ENCODE measurements at regions not wholly inside any gene's neighbourhood (a gene's known extent, or its start where the extent isn't known, plus 50 kb on each side); places are given as distances from the start of the nearest gene placed in this dataset.
"Not testable (repeated sequence)": the region's sequence is repeated elsewhere in the genome, so short reads cannot be mapped to it uniquely, and the experiment has no call there.

DNA sequence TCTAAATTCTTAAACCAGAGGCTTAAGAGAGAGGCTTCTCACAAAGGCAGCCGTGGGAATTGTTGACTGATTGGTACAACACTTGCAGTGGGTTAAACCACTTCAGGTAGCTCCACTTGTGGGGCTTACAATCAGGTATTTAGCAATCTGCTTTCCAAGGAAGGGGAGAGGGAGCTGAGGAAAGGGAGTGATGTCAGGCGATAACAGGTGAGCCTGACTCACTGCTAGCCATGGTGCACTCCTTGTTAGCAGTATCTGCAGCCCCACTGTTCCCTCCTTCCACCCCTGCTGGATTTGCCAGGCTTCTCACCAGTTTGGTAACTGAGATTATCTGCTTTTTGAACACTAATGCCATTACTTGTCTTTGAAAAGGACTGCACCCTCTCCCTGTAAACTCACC lies 1056.7 kb upstream of the FANCL start:
- no peak for DNase-seq

DNA sequence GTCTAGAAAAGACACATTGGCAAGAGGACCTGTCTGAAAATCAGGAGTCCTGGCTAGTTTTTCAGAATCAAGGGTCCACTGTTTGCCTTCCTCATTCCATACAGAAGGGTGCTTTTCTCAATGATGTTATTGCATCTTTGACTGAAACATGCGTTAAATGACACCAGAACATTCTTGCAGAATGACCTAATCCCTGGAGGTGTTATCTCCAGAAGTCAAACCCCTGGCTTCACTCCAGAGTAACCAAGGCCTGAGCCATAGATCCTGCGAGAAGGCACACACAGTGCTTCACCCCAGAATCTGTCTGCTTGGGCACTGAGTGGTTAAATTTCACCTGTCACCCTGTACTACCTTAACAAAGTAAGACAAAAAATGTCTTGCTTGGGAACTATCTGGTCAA lies 1055.2 kb upstream of the FANCL start:
- no peak for DNase-seq

DNA sequence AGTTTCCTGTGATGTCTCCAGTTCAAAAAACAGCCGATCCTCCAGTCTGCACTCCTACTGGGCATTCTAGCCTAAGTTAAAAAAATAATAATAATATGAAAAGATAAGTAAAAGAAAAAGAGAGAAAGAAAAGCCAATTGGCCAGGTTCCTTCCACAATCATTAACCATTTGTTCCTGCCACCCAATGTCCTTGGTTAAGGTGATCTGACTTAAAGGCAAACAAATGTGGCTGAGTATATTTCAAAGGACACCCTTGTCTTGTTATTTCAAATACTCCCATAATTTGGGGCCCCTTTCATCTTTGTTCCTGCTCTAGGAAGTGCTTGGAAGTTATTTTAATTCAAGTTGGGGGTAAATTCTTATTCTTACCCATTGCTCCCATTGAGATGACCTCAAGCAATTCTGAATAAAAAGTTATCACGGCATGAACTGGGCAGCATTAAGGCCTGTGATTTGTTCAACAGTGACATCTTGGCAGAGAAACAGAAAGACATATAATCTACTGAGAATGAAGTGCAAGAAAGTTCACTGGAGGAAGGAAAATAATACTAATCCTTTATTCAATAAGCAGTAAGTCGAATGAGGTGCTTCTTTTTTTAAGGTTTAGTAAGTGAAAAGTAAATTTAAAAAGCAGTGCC lies 1054.5 kb upstream of the FANCL start:
- DNase-seq: no peak

DNA sequence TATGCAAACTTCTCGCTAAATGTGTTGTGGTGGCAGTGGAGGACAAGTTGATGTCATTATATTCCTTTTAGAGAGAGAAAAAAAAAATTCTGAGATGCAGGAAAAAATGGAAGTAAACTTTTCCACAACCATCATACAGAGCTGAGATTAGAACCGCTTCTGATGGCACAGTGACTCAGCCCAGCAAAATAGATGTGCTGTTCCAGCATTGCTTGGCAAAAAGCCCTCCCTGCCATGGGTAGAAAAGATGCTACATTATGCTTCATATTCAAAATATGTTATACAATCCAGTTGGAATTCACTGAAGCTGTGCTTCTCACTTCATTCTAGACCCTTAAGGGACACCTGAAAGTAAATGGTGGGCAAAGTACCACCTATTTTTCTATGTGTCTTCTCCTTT lies 1047.6 kb upstream of the FANCL start:
- no peak for DNase-seq

DNA sequence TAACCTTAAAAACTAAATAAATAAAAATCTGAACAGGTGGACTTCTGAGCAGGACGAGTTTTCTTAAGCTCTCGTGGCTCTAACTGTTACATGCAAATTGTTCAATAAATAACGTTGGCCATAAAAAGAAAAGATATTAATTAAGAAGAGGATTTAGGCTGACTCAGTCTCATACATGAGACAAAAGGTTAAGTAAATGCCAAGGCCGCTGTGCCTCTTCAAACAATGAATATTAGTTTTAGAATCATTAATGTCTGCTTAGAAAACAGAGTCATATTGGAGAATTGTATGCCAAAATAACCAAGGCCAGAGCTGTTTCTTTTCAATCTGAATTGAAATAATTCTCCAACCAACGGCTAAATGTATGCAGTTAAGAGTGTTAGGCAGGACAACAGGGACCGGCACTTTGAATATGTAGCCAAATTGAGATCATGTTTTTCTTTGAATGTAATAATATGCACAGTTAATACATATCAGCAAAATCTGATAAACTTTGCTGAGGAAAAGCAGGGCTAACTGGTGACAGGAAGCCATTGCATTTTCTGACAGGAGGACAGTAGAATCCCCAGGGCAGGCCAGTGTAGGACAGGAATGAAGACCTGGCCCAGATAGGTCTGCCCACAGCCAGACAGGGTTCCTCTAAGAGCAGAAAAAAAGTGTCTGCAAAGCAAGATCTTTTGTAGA lies 1041.4 kb upstream of the FANCL start:
- DNase-seq: no peak

DNA sequence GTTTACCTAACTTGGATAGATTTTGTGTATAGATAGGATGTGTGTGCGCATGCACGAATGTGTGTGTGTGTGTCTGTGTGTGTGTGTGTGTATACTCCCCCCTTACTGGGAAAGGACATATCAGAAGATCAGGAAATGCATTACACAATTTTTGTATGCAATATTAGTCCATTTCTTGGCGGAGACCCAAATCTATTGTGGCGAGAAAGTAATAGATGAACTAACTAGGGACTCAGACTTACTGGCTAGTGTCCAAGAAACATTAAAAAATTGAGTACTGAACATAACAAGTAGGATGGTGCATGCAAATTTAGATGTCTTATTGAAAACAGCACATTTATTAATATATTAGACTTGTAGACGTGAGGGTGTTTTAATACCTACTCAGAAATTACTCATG lies 1036.5 kb upstream of the FANCL start:
- no peak for DNase-seq

DNA sequence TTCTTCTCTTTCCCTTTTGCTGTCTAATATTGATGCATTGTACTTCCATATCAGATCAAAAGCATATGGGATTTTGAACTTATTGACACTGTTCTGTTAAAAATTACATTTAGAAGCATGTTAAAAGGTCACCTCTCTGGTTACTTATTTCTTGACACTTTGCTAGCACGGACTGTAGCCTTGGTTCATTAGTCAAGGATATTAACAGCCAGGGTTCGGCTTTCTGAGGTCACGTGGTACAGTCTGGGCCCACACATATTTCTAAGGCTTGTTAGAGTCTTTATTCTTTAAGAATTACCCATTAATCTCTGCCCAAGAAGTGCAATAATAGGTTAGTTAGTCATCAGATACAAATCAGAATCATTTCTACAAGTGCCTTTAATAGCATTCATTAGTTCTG lies 1035.8 kb upstream of the FANCL start:
- DNase-seq: no peak

DNA sequence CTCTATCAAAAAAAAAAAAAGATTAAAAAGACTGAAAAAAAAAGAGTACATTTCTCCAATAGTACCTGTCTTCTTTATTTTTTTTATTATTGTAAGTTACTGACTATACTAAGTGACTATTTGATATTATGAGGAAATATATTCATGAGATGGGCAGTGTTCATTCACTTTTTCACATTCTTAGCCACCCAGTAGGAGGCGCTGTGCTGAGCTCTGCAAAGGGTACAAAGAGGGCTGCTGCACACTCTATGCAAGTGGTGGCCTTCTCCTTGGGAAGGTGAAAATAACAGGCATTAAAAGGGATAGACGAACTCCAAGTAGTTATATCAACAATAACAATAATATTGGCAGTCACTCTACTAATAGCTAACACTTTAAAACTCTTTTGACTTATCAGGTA lies 1034.9 kb upstream of the FANCL start:
- DNase-seq: no peak

DNA sequence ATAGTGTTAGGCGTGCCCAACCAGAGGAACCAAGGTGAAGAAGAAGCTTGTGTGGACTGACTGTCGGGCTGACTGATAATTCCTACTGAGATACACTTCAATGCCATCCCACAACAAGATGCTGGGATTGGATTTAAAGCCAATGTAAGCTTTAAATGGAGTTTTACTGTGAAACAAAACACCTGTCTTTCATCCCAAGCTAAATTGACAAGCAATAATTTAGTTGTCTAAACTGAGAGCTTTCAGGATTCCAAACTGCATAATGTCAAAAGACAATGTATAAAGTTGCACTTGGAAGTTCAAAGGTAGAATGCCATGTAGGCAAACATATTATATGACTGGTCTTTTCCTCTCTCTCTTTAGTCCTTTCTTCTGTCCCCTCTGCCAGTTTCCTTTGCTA lies 1025.3 kb upstream of the FANCL start:
- DNase-seq: no peak

DNA sequence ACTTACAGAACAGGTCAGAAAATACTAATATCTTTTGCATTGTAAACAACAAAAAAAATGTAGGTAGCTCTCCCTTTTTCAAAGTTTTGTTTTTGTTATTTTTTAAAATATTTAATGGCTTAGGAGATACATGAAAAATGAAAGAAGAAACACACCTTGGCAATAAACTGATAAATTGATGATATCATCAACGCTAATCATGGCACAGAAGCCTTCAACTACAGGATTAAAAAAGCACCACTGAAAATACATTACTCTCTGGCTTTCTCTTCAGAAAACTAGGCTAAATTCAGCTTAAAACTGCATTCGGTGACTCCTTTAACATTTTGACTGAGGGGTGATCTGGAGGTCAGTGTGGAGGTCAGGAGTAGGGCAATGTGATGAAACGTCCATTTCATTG lies 1018.8 kb upstream of the FANCL start:
- DNase-seq: no peak

DNA sequence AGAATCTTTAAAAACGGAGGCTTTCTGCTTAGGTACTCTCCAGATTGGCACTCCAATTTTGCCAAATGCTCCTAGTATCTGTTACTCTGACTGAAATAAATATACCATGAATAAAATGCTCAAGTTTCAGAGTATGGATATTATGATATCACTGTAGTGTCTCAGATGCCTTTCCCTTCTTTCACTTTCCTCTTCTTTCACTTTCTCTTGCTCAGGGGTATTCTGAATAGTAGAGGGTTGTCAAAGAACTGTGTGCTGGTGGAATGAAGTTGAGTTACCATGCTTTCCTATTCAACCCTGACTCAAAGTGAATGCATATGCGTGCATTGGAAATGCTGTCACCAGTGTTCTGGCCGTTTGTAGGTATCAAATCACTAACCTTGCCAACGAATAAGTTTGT lies 1015.2 kb upstream of the FANCL start:
- DNase-seq: no peak

DNA sequence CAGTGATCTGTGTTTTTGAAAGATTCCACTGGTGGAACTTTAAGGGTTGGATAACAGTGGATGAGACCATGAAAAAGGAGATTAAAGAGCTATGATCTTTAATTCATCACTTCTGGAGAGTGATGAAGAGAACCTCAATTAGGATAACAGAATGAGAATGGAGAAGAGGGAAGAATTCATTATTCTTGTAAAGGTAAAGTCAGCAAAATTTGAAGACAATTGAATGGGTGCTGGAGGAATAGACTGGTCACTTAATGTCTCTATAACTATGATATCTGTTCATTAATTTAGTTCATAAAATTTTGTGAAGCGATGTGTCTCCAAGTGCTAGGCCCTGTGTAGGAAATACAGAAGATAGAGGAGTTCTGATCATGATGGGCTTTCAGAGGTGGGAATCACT lies 1013.2 kb upstream of the FANCL start:
- no peak for DNase-seq

DNA sequence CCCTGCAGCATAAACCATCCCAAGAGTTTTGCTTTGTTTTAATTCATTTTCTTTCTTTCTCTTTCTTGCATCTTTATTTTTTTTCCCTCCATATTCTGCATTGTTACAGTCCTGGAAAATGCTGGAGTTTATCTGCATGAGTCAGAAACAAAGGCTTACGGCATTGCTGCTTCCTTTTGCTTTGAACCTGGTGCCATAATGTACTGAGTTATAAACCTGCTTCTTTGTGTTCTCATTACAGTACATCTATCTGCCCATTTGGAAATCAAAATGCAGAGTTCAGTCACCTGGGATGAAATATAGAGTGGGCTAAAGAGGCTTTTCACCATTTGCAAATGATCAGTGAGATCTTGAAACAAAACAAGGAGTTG lies 1009.2 kb upstream of the FANCL start:
- no peak for DNase-seq

DNA sequence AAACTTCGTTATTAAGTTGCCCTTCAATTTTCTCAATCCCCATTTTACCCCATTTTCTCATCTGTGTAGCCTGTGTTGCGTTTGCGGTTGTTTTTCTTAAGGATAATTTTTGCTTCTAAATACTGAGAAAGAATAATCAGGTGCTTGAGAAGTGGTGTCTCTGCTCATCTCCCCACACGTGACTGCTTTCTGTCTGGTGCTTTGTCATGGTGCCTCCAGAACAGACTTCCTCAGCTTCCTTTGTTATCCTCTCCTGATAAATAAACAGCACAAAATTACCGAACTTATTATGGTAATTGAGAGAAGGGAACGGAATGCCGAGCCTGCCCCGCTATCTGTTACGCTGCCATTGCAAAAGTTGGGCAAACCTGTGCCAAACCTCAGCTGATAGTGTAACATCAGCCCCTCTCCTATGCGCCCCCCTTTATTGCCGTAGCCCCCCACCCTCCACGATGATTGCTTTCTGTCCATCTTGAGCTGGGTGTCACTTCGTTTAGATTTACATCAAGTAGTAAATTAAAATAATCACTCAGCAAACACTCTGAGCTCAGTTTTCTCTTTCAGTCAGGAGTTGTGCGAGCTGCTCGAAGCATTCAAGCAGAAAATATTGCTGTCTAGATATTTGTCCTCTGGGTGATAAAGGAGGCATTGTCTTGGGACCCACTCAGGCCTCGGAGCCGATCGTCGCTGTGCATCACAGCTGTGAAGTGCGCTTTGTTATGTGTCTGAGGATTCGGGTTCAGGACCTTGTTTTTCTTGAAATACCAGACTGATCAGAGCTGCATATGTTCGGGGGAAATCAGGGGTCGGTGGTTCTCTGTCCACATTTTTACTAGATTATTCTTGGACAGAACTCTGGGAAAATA lies 1008.5 kb upstream of the FANCL start:
- peak; percentile 11 for DNase-seq

DNA sequence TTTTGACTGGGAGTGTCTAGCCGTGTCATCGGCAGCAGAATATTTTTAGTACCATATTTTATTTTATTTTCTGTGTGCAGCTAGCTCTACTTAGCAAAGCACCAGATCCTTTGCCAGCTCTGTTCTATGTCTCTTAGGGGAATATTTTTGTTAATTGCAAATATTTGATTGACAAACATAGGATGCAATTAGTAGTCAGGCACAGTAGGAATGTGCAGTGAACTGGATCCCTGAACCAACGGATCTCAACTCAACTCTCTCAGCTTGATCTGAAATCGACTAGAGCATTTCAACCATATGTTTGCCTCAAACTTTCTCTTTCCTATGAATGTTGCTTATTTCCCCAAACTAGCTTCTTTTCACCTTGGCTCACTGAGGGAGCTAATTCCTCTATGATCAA lies 998.0 kb upstream of the FANCL start:
- no peak for DNase-seq

DNA sequence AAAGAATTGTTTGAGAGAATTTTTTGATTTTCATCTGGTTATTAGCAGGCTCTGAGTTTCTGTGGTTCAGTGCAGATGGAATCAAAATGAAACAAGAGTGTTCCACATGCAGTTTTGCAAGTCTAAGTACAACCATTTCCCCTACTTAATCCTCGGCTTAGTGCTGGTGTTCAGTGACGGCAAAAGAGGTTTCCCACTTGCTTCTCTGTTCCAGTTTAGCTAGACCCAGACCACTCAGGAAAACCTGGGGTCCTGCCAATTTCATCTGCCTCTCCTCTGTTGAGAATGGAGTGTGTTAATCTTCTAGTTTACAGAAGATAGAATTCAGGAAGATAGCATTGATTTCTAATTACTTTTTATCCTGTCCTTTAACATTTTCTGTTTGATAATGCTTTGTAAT lies 996.2 kb upstream of the FANCL start:
- DNase-seq: no peak

DNA sequence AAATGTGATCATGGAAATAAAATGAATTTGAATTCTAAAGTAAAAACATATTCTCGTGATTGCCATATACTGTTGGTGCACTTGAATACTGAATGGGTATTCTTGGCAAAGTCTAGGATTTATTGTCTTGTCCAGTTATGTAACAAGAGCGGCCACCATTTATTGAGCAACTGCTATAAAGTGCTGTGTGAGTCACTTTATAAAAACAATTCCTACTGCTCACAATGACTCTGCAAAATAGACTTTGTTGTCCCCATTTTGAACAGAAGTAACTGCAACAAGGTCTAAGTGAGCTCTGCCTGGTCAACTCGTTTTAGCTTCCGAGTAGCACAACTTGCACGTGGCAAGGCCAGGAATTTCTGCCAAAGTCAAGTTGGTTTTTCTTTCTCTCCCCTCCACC lies 995.6 kb upstream of the FANCL start:
- no peak for DNase-seq

DNA sequence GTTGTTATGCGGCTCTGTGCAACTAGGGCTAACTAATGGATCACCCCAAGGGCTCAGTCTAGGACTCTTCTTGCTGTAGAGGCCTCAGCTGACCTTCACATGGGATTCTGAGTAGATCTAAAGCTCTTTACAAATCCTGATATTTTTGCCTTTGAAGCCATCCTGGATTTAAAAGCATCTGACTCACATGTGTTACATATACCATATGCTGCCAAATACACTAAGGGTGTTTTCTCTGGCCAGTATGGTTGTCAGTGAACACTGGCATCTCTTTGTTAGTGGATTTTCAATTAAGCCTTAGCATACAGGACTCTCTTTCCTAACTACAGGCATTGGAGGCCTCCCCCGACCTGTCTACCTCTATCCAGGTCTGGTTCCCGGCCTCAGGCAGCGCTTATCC lies 992.8 kb upstream of the FANCL start:
- no peak for DNase-seq

DNA sequence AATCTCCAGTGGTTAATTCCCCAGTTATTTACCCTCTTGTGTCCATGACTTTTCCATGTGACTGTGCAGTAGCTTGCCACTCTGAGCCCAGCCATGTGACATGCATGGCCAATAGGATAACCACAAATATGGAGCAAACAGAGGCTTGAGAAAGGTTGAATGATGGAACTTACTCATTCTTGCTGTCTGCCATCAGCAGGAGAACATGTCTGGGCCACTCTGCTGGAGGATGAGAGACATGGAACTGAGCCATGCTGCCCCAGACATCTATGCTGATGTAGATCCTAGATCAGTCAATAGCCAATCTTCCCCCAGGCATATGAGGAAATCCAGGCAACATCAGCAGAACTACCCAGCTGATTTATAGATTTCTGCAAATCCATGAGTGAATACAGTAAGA lies 992.3 kb upstream of the FANCL start:
- DNase-seq: no peak

DNA sequence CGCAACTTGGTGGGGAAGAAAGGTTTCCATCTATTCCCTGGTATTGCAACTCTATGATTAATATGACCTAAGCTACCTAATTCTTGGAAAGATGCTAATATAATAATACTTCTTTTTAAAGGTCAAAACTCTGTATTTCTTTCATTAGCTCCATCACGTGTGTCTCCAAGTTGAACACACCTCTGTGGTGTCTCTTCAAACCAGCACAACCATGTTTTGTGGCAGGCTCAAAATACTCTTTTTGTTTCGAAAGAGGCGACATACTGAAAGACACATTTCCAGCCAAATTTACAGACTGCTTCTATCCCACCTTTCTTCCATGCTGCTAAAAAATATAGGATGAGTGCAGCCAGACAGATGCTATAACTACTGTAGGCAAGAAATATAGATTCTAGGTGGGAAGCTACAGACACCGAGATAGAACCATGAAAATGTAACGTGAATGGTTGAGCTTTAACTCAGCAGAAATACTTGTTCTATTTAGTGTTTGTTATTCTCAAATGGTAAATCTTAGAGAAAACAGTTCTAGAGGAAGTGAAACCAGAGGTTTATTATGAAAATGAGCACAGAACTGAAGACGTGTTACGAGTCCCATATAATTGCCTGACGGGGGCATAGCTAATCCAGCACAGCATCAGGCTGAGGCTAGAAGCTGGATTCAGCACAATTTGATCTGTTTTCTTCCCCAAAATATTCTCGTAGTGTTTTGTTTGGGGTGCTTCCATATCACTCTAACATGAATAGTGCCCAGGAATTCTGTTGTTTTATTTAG lies 991.5 kb upstream of the FANCL start:
- no peak for DNase-seq

DNA sequence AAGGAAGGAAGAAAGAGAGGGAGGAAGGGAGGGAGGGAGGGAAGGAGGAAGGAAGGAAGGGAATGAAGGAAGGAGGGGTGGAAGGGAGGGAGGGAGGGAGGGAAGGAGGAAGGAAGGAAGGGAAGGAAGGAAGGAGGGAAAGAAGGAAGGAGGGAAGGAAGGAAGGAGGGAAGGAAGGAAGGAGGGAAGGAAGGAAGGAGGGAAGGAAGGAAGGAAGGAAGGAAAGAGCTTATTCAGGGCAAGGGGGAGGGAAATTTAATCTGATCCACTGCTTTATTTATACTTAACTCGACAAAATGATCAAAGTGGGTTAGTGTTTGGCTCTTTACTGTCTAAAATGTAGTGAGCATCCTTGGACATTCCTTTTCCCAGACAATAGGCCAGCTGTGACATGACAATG lies 985.2 kb upstream of the FANCL start:
- not testable (repeated sequence) for DNase-seq

DNA sequence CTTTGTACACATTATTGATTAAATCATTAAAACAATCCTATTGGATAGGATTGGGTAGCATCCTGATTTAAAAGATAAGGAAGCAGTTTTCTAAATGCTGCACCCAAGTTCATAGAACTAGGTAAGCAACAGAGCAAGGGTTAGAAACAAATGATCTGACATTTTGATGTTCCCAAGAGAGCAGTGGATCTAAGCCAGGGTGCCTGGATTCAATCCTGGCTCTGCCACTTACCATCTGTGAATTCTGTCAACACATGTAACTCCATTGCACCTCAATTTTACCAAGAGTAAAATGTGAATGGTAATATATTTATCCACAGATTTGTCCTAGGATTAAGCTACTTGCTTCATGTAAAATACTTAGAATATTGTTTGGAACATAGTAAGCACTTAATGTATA lies 982.6 kb upstream of the FANCL start:
- DNase-seq: no peak

DNA sequence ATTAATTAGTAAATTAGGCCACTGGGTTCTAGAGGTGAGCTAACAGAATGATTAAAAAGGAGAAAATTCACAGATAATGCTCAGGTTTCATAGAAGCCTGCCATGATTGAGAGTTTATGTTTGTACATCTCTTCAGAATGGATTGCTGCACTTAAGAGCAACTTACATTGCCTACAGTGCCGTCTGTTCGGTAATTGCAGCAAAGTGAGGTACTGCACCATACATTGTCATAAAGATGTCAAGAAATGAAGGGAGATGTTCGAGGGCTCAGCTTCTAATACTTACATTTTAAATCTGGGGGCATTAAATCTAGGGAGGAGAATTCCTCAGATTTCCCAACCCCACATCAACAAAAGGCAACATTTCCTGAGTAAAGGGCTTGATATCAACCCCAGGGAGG lies 976.2 kb upstream of the FANCL start:
- DNase-seq: peak; percentile 4

DNA sequence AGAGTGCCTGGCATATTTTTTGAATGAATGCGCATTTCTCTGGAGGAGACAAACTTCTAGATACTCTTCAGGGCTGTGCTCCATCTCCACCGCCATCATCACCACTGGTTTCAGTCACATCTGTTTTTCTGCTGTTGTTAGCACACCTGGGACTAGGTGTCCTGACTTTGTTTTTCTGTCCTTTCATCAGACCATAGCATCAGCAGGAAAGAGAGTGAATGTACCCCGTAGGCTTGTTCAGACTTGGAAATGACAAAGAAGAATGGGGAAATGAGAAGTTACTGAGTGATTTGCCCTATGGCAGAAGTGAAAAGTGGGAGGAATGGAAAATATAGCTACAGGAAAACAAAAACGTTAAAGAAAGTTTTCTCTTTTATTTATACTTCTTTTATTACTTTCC lies 965.2 kb upstream of the FANCL start:
- DNase-seq: no peak

Measured in NCI-H510A (cell line).